ENCODE measurements at regions not wholly inside any gene's neighbourhood (a gene's known extent, or its start where the extent isn't known, plus 50 kb on each side); places are given as distances from the start of the nearest gene placed in this dataset.

DNA sequence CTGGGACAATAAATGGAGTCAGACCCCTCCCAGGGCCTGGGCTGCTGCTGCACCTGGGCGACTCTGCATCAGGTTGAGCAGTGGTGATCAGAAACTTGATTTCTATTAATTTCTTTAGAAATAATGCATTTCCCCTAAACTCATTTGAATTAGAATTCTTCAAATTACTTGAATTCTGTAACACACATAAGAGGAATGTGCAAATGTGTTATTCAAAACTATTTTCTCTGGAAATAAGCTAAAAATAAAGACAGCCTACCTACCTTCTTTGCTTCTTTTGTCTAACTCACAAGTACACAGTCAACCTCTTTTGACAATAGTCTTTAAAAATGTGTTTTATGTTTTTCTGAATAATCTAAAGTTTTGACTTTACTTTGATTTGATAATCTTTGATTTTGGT is 433.0 kb downstream of the KLF12 start:
- TF ChIP-seq, protein P1, sequence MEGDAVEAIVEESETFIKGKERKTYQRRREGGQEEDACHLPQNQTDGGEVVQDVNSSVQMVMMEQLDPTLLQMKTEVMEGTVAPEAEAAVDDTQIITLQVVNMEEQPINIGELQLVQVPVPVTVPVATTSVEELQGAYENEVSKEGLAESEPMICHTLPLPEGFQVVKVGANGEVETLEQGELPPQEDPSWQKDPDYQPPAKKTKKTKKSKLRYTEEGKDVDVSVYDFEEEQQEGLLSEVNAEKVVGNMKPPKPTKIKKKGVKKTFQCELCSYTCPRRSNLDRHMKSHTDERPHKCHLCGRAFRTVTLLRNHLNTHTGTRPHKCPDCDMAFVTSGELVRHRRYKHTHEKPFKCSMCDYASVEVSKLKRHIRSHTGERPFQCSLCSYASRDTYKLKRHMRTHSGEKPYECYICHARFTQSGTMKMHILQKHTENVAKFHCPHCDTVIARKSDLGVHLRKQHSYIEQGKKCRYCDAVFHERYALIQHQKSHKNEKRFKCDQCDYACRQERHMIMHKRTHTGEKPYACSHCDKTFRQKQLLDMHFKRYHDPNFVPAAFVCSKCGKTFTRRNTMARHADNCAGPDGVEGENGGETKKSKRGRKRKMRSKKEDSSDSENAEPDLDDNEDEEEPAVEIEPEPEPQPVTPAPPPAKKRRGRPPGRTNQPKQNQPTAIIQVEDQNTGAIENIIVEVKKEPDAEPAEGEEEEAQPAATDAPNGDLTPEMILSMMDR (IDR thresholded peaks at IDR 0.05) = no peak

DNA sequence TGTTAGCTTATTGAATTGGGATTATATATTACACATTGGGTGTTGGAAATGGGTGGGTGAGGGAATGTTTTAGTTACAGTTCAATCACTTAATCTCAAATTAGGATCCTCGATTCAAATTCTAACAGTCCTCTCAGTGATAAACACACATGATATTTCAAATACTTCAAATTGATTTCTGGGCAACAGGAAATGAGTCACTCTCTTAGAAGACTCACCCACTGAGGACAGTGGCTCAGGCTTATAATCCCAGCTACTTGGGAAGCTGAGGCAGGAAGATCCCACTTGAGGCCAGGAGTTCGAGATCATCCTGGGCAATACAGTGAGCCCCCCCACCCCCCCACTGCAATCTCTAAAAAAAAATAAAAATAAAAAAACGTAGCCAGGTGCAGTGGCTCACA is 435.3 kb downstream of the KLF12 start:
- TF ChIP-seq, protein P1 (IDR thresholded peaks at IDR 0.05) = no peak

DNA sequence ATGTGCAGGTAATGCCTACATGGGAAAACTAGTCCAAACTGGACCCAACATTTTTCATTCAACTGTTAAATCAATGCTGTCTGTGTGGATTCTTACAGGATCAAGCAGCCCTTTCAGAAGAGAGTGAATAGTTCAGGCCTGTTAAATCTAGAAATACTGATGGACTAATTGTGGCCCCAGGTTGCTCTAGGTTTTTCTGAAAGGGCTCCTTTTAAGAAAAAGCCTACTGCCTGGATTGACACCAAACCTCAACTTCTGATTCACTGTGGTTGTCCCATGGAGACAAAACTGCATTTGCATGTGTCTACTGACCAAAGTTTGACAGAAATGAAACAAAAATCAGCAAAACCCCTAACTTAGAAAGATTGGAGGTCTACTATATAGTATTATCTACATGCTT is 437.0 kb downstream of the KLF12 start:
- TF ChIP-seq, protein P1 (IDR thresholded peaks at IDR 0.05) = no peak

DNA sequence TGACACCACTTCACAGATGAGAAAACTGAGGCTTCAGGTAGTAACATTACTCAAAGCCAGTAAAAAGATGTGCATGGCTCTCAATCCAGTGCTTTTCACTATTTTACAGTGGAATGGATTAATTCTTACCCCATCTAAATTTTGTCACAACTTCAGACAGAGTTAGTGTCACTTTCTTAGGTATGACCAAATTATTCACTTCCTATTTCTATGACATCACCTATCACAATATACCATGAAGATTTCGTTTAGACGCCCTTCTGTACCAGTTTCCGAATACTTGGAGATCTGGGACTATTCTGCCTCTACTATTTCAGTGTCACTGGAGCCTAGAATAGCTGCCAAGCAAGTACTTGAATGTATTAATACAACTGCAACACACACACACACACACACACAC is 437.5 kb downstream of the KLF12 start:
- TF ChIP-seq, protein P1 (IDR thresholded peaks at IDR 0.05) = no peak

DNA sequence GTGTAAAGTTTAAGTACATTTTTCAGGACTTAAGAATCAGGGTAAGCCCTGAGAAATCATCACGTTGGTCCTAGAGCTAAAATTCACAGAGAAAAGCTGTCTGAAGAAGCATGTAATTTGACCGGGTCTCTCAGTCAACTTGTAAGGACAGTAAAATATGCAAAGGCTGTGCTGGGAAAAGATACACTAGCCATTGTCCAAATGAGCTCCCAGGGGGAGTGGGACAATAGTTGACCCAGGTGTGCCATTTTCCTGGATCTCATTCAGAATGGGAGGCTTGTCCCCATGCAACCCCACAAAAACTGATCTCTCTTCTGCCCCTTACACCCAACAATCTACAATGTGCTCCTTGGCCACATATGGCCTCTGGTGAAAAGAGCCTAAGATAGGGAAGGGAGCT is 437.9 kb downstream of the KLF12 start:
- TF ChIP-seq, protein P1 (IDR thresholded peaks at IDR 0.05) = no peak

DNA sequence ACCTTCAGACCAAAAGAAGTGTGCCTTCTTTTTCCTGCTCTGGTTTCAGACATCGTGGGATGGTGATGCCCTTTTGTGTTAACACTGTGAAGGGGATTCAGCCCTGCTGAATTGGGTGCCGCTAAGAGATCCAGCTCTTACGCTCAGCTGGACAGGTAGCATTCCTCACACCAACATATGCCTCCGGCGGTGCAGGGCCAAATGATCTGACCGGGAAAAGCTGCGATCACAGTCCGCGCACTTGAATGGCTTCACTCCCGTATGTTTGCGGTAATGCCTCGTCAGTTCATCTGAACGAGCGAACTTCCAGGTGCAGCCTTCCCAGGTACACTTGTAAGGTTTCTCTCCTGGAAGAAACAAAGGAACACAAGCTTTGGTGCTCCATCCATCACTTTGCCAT is 438.9 kb downstream of the KLF12 start:
- TF ChIP-seq, protein P1 (IDR thresholded peaks at IDR 0.05) = no peak

DNA sequence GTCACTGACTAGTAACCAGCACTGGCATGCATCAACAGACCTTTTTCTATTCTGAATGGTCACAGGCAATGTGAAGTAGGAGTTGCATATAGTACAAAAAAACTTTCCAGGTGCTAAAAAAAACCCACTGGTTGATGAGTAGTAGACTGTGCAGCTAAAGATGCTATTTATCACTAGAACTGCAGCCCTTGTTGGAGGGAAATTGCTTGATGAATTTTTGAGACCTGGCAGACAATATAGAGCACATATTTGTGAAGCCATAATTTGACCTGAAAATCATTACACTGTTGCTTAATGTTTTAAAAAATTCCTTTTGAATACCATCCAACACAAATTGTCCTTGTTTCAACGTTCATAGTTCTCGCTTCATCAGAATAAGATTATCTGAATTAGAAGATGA is 441.0 kb downstream of the KLF12 start:
- TF ChIP-seq, protein P1 (IDR thresholded peaks at IDR 0.05) = no peak

DNA sequence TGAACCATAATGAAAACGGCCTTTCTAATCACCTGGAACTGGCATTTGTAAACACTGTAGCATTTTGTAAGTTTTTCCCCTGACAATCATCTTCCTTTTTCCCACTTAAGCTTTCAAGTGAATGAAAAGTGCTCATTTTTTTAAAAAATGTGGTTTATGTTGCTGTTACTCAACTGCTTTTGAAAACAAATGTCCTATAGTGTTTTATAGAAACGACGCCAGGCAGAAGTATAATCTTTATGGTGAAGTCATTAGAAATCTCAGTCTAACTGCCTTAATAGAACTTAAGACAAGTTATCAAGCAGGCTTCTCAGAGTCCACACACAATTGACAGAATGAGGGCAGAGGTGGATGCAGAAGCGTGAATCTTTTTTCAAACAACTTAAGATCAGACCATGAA is 442.3 kb downstream of the KLF12 start:
- TF ChIP-seq, protein P1 (IDR thresholded peaks at IDR 0.05) = no peak

Measured in LNCAP (cell line).